HG03457 (cell line): ENCODE measurements at regions not wholly inside any gene's neighbourhood (a gene's known extent, or its start where the extent isn't known, plus 50 kb on each side); places are given as distances from the start of the nearest gene placed in this dataset.
"Not testable (repeated sequence)": the region's sequence is repeated elsewhere in the genome, so short reads cannot be mapped to it uniquely, and the experiment has no call there.

ENCODE experiments used
- ATAC-seq: cut with Tn5 transposase; IDR thresholded peaks from one replicate; pipeline ENCODE4 v1.9.1; 2021; ENCODE audit warnings: moderate number of reproducible peaks; ENCODE audit not compliant: unreplicated experiment

DNA sequence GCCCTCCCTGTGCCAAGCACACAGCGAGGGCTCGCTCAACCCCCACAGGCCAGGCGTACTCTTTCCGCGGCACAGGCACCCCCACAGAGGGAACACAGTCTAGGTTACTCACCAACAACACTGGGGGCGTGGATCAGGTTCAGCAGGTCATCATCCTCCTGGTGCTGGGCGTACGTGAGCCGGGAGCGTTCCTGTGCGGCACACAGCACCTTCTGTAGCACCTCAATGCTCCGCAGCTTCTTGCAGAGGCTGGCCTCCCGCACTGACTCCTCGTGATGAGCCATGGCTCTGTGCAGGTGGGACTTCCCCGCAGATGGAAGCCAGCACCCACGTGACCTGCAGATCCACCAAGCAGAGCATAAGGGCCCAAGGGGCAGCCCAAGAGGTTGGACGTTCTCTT is 296.8 kb downstream of the GOLGA6L6 start:
- ATAC-seq, result not testable (repeated sequence)

DNA sequence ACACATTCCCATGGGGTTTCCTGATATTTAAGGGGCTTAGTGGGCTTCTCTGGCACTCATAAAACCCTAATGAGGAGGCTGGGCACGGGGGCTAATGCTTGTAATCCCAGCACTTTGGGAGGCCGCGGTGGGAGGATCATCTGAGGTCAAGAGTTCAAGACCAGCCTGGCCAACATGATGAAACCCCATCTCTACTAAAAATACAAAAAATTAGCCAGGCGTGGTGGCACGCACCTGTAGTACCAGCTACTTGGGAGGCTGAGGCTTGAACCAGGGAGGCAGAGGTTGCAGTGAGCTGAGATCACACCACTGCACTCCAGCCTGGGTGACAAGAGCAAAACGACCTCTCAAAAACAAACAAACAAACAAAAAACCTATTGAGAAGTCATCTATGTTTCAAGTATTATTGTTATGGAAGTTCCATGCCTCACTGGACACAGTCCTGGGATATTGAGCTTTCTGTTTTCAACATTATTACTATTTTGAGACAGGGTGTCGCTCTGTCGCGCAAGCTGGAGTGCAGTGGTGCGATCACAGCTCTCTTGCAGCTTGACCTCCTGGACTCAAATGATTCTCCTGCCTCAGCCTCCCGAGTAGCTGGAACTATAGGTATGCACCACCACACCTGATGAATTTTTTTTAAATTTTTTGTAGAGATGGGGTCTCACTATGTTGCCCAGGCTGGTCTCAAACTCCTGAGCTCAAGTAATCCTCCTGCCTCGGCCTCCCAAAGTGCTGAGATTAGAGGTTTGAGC is 297.9 kb downstream of the GOLGA6L6 start:
- not testable (repeated sequence) for ATAC-seq

DNA sequence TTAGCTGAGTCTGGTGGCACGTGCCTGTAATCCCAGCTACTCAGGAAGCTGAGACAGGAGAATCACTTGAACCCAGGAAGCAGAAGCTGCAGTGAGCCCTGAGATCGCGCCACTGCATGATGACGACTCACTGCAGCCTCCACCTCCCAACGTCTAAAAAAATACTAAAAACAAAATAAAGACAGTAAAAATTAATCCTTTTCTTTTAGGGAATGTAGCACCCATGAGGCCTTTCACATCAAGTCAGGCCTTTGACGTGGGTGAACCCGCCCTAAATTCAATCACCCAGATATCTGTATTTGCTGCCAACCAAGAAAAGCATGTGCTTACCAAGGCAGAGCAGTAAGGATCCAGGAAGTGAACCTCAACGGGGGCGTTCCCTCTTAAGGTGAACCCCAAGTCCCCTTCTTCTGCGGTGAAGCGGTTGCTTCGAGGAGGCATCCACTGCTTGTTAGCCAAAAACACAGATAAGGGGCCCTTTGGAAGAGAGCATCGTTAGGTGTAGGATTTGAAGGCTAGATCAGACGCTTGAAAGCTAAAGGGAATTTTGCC is 301.2 kb downstream of the GOLGA6L6 start:
- not testable (repeated sequence) for ATAC-seq

DNA sequence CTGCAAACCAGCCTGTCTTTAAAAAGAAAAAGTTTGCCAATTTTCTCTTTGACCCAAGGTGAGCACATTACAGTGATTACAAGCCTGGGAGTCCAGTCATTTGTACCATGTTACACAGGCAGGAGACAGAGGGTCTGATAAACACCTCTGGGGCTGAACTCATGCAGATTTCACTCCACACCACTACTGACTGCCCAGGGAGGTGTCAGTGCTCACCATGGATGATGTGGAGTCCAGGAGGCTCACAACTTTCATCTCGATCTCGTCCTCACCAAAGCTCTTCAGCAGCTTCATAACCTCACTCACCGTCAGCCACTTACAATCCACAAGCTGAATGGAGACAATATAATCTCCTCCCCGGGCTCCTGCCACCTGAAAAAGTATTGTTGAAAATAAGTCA is 302.4 kb downstream of the GOLGA6L6 start:
- ATAC-seq, result not testable (repeated sequence)

DNA sequence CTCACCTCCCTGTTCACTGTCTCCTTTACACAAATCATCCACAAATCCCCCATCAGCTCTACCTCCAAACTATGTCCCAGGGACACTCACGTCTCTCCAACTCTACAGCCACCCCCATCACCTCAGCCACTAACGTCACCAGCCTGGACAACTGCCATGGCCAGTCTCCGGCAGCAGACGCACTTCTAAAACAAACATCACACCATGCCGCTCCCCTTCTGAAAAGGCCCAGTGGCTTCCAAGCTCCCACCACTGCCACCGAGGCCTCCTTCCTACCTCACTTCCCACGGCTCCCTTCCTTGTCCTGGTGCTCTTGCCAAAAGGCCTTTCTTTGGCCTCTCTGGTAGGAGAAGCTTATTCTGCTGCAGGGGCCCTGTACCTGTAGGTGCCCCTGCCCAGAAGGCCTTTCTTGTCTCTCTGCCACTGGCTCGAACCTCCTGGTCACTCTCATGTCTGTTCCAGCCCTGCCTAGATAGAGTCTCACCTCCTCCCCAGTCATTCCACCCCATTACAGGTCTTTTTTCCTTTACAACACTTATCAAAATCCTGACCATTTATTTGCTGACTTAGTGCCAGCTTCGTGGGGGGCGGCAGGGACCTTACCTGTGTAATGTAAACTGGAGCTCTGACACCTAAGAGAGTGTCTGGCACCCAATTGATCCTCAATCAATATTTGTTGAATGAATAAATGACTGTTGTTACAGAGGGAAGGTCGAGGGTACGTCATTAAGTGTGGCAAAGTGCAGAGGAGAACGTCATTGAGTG is 304.2 kb downstream of the GOLGA6L6 start:
- ATAC-seq, result not testable (repeated sequence)

DNA sequence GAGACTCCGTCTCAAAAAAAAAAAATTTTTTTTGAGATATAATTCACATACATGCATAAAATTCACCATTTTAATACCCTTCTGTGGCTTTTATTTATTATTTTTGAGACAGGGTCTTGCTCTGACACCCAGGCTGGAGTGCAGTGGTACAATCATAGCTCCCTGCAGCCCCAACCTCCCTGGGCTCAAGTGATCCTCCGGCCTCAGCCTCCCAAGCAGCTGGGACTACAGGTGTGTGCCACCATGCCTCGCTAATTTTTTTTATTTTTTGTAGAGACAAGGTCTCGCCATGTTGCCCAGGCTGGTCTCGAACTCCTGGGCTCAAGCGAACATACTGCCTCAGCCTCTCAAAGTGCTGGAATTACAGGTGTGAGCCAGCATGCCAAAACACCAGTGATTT is 305.9 kb downstream of the GOLGA6L6 start:
- not testable (repeated sequence) for ATAC-seq

DNA sequence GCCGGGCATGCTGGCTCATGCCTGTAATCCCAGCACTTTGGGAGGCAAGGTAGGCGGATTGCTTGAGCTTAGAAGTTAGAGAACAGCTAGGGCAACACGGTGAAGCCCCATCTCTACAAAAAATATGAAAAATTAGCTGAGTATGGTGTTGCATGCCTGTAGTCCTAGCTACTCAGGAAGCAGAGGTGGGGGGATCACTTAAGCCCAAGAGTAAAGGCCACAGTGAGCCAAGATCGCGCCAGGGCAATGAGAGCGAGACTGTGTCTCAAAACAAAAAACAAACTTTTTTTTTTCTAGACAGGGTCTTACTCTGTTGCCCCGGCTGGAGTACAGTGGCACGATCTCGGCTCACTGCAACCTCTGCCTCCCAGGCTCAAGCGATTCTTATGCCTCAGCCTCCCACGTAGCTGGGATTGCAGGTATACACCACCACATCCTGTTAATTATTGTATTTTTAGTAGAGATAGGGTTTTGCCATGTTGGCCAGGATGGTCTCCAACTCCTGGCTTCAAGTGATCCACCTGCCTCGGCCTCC is 307.5 kb downstream of the GOLGA6L6 start:
- ATAC-seq, result not testable (repeated sequence)

DNA sequence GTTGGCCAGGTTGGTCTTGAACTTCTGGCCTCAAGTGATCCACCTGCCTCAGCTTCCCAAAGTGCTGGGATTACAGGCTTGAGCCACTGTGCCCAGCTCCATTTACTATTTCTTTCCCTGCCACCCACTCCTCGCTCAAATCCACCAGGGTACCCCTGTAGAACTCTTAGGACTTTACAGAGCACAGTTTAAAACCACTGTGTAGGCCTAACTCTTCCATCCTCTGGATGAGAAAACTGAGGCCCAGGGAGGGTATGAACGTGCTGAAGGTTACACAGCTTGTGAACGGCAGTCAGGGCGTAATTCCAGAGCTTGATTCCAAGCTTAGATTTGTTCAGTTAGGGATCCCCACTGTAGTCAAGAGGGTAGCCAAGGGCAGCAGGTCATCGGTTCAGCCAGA is 309.1 kb downstream of the GOLGA6L6 start:
- ATAC-seq, result not testable (repeated sequence)

DNA sequence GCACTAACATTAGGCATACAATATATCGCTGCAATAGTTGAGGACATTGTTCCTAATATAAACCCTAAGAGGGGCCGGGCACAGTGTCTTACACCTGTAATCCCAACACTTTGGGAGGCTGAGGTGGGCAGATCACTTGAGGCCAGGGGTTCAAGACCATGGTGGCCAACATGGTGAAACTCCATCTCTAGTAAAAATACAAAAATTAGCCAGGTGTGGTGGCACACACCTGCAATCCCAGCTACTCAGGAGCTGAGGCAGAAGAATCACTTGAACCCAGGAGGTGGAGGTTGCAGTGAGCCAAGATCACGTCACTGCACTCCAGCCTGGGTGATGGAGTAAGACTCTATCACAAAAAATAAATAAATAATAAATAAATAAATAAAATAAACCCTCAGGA is 310.9 kb downstream of the GOLGA6L6 start:
- not testable (repeated sequence) for ATAC-seq

DNA sequence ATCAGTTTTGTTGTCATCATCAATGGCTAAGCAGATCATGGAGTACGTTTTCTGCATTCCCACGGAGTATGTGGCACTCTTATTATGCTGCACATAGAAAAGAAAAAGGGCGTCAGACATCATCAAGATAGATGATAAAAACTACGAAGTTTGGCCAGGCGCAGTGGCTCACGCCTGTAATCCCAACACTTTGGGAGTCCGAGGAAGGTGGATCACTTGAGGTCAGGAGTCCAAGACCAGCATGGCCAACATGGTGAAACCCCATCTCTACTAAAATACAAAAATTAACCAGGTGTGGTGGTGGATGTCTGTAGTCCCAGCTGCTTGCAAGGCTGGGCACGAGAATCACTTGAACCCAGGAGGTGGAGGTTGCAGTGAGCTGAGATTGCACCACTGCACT is 312.8 kb downstream of the GOLGA6L6 start:
- not testable (repeated sequence) for ATAC-seq

DNA sequence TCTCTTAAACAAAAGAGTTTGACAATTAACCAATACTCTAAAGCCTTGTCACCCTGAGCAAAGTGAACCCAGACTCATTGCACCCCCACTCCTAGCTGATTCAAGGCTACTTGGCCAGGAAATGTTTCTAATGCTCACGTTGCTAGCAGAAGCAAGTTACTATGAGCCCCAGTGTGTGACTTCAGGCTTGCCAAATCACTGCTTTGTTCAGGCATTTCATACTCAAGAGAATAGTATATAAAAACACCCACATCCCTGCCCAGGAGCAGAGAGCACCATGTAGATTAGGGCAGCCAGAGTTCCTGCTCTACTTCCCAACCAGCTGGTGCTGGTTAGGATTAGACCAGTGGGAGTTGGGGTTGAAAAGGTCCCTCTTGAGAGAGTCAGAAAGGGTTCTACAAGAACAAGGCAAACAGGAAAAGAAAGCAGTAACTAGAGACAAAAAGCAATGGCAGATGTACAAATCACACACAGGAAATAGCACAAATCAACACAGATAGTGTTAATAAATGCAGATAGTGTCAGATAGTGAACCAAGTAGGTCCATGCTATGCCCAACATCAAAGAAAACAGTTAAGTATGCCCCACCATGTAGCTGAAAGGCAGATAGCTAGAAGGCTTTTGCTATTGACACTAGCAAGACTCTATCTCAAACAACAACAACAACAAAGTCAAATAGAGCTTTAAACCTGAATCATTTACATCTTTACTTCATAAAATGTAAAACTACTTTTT is 314.3 kb downstream of the GOLGA6L6 start:
- ATAC-seq, result not testable (repeated sequence)

DNA sequence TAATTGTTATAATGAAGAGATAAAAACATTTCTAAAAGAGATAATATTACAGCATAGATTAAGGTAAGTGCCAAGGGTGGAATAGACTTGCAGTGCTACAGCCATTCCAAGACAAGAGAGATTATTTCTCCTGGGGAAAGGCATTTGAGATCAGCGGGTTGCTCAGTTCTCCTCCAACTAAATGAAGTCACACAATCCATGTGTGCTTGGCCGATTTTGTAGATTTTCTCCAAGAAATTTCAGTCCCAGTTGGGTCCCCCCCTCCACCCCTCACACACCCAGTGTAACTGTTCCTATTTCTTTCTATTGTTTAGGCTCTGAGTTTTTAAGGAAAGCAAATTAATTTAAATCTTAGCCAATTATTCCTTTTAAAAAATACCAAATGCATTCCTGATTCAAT is 315.1 kb downstream of the GOLGA6L6 start:
- ATAC-seq, result not testable (repeated sequence)

DNA sequence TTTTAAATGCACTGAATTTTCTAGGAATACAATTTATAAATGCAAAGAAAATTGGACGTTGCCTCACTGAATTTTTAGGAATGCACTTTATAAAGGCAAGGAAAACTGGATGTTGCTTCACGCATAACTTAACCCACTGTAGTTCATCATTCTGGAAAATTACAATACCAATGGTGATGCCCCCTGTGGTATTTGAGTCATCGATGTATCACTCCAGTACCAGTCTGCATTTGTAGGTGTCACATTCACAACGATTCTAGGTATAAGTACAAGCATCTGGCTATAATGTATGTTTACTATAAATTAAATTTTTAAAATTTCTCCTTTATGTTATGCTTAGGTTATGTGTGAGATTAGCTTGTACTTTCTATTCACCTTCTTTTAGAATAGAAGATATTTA is 320.5 kb downstream of the GOLGA6L6 start:
- ATAC-seq, result not testable (repeated sequence)

DNA sequence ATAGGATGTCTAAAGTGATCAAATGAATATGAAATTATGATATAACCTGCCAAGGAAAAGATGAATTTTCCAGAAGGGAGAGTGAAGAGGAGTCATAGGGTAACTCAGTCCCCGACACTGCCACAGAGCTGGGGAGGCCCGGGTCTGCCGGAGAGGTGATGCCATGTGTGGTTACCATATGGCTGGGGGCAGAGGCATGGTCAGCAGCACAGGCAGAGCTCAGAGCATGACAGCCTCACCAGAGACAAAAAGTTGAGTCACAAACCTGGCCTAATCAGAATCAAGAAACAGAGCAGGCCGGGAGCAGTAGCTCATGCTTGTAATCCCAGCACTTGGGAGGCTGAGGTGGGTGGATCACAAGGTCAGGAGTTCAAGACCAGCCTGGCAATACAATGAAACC is 322.4 kb downstream of the GOLGA6L6 start:
- ATAC-seq, result not testable (repeated sequence)

DNA sequence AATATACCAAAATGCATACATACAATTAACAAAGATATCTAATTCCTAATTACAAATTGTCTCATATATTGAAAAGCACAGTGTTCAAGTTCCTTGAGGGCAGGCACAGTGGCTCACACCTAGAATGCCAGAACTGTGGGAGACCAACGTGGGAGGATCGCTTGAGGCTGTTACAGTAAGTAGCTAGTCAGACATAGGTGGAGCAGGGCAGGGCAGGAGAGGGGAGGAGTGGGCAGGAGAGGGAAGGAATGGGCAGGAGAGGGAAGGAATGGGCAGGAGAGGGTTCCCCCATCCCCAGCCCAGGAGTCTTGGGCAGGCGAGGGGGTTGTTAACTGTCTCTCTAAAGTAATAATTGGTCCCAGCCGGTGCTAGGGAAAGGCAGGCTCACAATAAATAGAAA is 325.9 kb downstream of the GOLGA6L6 start:
- ATAC-seq, result not testable (repeated sequence)

DNA sequence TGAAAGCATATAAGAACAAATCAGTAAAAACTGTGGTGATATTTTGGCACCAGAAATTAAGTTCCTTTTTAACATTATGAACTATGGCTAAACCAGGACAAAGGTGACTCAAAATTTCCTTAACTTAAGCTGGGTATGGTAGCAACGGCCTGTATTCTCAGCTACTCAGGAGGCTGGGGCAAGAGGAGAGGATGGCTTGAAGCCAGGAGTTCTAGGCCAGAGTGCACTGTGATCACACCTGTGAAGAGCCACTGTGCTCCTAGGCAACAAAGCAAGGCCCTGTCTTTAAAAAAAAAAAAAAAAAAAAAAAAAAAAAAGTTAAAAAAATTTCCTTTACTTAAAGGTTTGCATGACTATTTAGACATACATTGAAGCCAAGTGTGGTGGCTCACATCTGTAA is 327.5 kb downstream of the GOLGA6L6 start:
- ATAC-seq, result not testable (repeated sequence)

DNA sequence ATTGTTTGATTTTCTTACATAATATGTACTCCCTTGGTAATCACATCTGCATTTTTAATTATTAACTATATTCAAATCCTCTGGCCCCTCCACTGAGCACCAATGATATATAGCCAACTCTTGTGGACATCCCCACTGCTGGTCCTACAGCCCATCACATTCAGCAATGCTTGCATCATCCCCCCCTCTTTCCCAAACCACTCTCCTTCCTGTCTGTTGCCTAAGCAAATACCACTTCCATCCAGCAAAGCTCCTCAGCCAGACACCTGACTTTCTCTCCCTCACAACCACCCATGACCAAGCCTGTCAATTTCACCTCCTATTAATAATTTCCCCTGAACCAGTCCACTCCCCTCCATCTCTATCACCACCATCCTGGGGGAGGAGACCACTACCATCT is 330.1 kb downstream of the GOLGA6L6 start:
- not testable (repeated sequence) for ATAC-seq

DNA sequence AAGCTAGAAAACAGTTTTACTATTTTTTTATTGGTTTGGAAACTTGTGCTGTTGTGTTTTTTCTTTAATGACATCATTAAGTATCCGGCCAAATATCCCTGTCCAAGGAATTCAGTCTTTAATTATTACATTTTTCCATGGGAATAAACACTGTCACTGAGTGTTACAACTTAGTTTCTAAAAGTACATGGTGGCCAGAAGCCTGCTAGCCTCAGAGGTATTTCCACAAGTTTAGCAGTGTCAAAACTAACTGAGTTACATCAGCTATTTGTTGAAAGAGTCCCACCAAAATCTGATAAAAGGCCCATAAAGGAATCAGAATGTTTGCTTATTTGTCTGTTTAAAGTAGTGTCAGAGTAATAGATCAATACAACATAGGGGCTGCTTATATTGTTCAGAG is 331.6 kb downstream of the GOLGA6L6 start:
- not testable (repeated sequence) for ATAC-seq

DNA sequence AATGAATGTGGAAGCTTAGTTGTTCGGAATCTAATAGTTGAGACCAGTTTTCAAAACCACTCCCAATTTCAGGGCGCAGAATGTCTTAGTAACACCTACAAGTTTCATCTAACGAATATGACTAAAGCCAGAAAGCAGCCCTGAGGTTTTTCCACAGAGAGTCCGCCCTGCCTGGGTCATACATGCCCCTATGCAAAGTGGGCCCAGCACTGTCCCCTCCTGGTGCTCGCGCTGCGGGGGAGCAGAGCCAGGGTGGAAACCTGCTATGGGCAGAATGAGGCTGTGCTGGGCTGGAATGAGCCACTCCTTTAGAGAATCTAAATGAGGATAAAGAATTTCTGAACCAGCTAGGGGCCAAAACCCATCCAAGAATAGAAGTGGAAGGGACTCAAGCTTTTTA is 334.0 kb downstream of the GOLGA6L6 start:
- ATAC-seq, result not testable (repeated sequence)

DNA sequence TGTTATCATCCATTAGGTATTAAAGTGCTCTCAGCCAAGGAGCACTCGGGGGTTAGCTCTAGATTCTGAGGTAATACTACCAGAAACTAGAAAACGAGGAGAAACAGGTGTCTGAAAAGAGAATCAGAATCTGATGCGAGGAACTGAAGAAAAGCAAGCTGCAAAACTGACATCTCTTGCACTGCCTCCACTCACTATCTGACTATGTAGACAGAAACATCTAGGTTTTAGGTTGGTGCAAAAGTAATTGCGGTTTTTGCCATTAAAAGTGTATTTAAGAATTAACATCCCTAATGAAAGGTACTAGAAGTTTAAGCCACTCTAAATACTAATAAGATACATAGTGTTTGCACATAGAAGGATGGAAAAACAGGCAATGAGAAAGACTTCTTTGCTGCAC is 334.4 kb downstream of the GOLGA6L6 start:
- ATAC-seq, result not testable (repeated sequence)
